HG02981 (cell line): ENCODE measurements at regions not wholly inside any gene's neighbourhood (a gene's known extent, or its start where the extent isn't known, plus 50 kb on each side); places are given as distances from the start of the nearest gene placed in this dataset.
"Not testable (repeated sequence)": the region's sequence is repeated elsewhere in the genome, so short reads cannot be mapped to it uniquely, and the experiment has no call there.

ENCODE experiments used
- ATAC-seq: cut with Tn5 transposase; IDR thresholded peaks from one replicate; pipeline ENCODE4 v1.9.1; 2021; ENCODE audit warnings: mild to moderate bottlenecking, moderate library complexity; ENCODE audit not compliant: unreplicated experiment

- no peak for ATAC-seq
Observed at GRCh38 chr9:107850653-107851052, 361.1 kb upstream of the KLF4 start.

DNA sequence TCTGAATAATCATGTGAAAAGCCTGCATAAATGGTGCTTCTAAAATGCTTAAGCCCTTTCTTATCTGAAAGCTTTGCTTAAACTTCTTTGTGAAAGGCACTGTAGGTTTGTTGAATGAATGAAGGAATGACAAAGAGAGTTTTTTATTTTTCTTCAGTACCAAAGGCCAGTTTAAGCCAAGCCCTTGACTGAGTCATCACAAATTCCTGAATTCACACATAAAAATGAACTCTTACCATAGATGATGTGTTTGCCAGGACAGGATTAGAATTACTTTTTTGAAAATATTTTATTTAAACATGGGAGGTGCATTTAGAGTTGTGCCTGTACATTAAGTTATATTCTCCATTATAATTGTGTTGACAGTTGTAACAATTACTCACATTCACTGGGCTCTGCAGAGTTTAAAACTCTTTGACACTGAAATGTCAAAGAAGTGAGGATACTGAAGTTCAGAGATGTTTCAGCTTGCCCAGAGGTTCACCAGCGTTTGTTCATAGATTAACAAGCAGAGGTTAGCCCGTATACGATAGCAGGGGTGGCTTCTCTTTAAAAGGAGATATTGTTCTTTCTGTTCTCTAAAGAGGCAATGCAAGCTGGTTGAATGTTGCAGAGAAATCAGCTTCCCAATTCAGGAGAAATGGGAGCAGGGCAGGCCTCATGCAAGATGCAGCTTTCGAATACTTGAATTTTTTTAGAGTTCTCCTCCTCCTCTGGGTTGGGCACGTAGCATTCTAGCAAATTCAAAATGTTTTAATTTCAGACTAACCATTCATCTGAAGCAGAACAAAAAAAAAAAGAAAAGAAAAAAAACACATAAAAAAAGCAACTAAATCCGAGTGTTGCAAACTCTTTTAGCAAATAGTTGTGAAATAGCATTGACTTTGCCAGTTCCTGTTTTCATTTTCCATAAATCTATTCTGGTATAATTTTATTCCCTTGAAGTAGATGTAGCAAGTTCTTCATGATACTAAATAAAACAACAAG, 358.7 kb upstream of the KLF4 start:
- no peak for ATAC-seq

DNA sequence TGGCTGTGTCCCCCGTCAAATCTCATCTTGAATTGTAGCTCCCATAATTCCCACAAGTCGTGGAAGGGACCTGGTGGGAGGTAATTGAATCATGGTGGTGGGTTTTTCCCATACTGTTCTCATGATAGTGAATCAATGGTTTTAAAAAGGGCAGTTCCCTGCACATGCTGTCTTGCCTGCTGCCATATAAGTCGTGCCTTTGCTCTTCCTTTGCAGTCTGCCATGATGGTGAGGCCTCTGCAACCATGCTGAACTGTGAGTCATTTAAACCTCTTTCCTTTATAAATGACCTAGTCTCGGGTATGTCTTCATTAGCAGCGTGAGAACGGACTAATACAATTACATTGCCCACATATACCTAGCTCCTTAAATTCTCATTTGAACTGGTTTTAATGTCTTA, 353.0 kb upstream of the KLF4 start:
- no peak for ATAC-seq

DNA sequence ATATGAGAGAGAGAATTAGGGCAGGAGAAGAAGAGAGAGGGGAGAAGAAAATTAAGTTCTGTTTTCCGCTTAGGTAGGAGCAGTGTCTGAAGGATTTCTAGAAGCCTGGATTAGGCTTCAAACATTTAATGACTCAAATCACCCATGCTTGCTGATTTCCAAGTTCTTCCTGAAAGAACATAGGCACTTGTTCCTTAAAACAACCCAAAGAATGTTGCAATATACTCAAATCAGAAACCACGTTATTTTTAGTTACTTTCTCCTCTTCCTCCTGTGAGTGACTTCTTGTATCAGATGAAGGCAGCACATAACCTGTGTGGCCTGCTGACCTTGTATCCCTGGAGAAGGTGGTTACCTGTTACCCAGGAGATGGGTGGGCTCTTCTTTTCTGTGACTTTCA, 351.5 kb upstream of the KLF4 start:
- no peak for ATAC-seq

DNA sequence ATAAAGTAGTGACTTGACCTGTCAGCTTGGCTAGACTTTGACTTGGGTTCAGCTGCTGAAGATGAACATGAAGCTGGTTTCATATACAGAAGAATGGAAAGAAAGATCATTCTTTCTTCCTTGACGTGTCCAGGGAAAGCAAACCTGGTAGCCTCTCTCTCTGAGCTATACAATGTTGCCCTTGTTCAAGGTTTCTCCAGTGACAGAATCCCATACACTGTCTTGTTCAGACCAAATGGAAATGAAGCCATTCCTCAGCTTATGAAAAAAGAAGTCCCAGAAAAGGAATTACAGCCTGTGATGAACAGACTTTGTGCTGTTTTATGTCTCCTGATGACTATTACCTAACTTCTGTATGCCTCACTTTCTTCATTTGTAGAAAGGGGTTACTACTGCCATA, 349.8 kb upstream of the KLF4 start:
- ATAC-seq = no peak

GRCh38 chr9:107838766-107839165, 349.2 kb upstream of the KLF4 start:
- no peak for ATAC-seq

DNA sequence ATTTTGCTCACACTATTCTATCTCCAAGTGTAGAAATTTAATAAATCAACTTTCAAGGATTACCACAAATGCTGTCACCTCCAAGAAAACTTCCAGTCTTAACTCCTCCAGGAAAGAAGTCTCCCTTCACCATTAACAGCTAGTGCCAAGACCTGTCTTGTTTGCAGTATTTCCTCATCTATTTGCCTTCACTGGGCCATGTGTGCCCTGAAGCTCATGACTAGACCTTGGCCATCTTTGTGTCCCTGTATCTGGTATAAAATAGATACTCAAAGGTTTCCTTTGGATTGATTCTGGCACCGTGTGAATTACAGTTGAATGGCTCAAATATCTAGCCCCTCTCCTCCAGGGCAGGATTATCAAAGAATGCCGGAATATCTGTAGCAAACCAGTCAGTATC, 346.7 kb upstream of the KLF4 start:
- ATAC-seq = no peak

DNA sequence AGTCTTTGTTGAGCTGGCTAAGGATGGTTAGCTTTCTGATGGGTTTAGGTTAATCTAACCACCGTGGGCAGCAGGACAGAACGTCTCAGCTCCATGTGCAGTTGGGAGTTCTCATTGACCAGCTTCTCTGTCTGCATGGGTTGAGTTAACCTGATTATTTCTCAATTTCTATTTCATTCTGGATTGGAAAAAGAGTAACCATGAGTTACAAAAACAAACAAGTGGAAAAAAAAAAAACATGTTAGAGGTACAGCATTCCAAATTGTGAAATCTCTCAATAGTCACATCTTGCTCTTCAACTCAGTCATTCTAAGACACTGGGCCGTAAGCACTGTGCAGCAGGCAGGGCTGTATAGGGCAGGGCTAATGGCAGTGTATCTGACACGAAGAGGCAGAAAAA, 343.7 kb upstream of the KLF4 start:
- no peak for ATAC-seq

DNA sequence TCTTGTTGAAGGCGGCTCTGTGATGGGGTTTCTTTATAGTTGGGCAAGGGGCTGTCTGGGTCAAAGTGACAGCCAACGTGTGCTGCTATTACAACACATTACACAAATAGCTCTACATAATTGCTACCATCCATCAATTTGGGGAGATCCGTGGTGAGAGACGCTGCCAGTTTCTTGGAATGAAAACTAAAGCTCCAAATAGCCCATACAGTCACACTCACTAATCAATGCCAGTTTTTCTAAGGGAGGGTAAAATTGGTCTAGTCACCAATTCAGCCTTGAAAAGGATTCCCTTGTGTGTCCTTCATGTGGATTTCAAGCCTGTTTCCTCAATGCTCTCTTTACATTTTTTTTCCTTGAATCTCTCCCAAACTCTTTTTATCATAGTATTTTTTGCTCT, 343.3 kb upstream of the KLF4 start:
- no peak for ATAC-seq

- ATAC-seq = no peak
Observed at GRCh38 chr9:107830479-107830878, 340.9 kb upstream of the KLF4 start.

GRCh38 chr9:107827884-107828283, 338.3 kb upstream of the KLF4 start:
- ATAC-seq = no peak

- no peak for ATAC-seq
Observed at GRCh38 chr9:107827304-107827703, 337.7 kb upstream of the KLF4 start.

- ATAC-seq = not testable (repeated sequence)
Observed at GRCh38 chr9:107826688-107826983, 337.1 kb upstream of the KLF4 start.

DNA sequence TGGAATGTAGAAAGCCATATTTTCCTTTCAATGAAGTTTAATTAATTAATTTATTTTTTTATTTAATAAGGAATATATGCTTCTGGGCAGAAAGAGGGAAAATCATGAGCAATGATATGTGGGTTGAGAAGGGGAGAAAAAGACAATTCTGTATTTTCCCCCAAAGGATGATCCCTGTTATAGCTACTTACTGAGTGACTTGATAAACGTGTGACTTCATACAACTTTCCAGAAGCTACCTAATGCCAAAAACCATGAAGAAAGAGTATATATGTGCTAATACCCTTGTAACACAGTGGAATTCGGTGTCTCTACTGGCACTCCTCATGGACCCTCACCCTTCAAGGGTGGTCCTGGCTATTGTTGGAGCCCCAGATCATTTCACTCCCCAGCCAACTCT, 335.0 kb upstream of the KLF4 start:
- ATAC-seq = no peak

- no peak for ATAC-seq
Observed at GRCh38 chr9:107819772-107820565, 330.4 kb upstream of the KLF4 start.

- ATAC-seq = not testable (repeated sequence)
Observed at GRCh38 chr9:107818503-107818829, 328.9 kb upstream of the KLF4 start.

GRCh38 chr9:107817595-107818502, 328.3 kb upstream of the KLF4 start:
- not testable (repeated sequence) for ATAC-seq

DNA sequence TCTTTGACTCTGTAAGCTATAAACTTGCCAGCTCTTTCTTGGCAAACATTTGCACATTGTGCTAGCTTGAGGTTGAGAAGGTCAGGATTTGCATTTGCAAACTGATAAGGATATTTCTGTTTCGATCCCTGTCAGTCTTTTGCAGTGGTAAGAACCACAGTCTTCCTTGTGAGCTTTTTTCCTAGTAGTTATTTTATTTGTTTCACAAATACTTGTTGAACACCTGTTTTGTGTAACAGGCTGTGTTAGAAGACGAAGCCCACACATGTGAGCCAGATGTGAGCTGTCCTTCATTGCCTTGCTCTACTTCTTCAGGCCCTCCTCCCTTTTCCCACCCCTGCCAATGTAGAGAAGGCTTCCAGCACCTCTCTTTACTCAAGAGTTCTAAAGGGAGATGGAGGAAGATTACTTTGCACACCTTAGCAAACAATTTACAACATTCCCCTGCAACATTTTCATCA, 327.0 kb upstream of the KLF4 start:
- ATAC-seq = no peak

- ATAC-seq = no peak
Observed at GRCh38 chr9:107815782-107816560, 326.4 kb upstream of the KLF4 start.

DNA sequence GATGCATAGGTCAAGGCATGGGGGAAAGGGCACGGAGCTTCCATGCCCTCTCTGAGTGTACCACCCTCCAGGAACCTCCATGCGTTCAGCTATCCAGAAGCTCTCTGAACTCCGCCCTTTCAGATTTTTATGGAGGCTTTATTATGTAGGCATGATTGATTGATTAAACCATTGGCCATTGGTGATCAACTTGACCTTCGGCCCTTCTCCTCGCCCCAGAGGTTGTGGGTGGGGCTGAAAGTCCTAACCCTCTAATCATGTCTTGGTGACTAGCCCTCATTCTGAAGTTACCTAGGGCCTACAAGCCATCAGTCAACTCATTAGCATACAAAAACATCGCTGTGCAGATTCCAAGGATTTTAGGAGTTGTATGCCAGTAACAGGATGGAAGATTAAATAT, 323.7 kb upstream of the KLF4 start:
- ATAC-seq = no peak
